GM12878 (cell line): ENCODE measurements at regions not wholly inside any gene's neighbourhood (a gene's known extent, or its start where the extent isn't known, plus 50 kb on each side); places are given as distances from the start of the nearest gene placed in this dataset.

Source experiments
- ATAC-seq: fragments of 200-7000 bp; cut with Tn5 transposase; 3 replicates; pipeline ENCODE4 v1.9.1; 2020; ENCODE audit warnings: mild to moderate bottlenecking, moderate library complexity
- BruUV-seq: library from RNA; stranded (reverse); fragments of 400-500 nt; replicated peaks from 2 replicates; lab custom pipeline; 2021; lab: Mats Ljungman, UMichigan
- CTCF ChIA-PET: fragments of 300-600 bp; sonication (Branson Sonifier 250); formaldehyde crosslinking; extraction: SDS; loops from one replicate; lab custom pipeline; 2021; ENCODE audit warnings: inconsistent platforms; lab: Yijun Ruan, JAX
- POLR2A ChIA-PET: fragments of 350-600 bp; formaldehyde crosslinking; extraction: SDS; loops from one replicate; lab custom pipeline; 2021; ENCODE audit warnings: inconsistent platforms; lab: Charles Lee
- RAD21 ChIA-PET: fragments of 300-600 bp; sonication (Branson Sonifier 250); formaldehyde crosslinking; loops from one replicate; lab custom pipeline; 2023; ENCODE audit warnings: antibody characterized with exemption; ENCODE audit not compliant: unreplicated experiment; lab: Charles Lee
- SMC1A ChIA-PET: fragments of 300-600 bp; sonication (Branson Sonifier 250); formaldehyde crosslinking; loops from one replicate; lab custom pipeline; 2023; ENCODE audit not compliant: unreplicated experiment, uncharacterized antibody; lab: Charles Lee
- DNase-seq: peaks from one replicate; pipeline ENCODE4 v3.0.0-alpha.2; 2011; ENCODE audit warnings: low read depth, low spot score
- FAIRE-seq: peaks from 3 replicates; lab custom pipeline; 2011; peaks lifted over from hg19 to GRCh38; lab: Jason Lieb, UNC
- H2AFZ ChIP-seq: 2 replicates; pipeline ENCODE4 v1.6.0; 2011; ENCODE audit warnings: low read depth, low read length, control low read depth; ENCODE audit not compliant: control insufficient read depth
- H3K27ac ChIP-seq: 2 replicates; pipeline ENCODE4 v1.5.1; 2011; ENCODE audit warnings: control low read depth; ENCODE audit not compliant: control insufficient read depth, insufficient read depth
- H3K27me3 ChIP-seq, 2 experiments: replicated peaks in 1 of 2; 2 replicates each; pipeline versions ENCODE4 v1.6.0 to v1.6.1; 2011; ENCODE audit warnings: low read length in 1 of 2; ENCODE audit not compliant: control insufficient read depth in 2 of 2, insufficient read depth in 2 of 2
- H3K36me3 ChIP-seq, 2 experiments: 2 replicates each; pipeline ENCODE4 v1.5.1; 2011; ENCODE audit warnings: low read length in 1 of 2; ENCODE audit not compliant: control insufficient read depth in 2 of 2, insufficient read depth in 2 of 2
- H3K4me1 ChIP-seq: 2 replicates; pipeline ENCODE4 v1.6.1; 2011; ENCODE audit warnings: mild to moderate bottlenecking, low read length, moderate library complexity, mixed read lengths; ENCODE audit not compliant: control insufficient read depth, insufficient read depth
- H3K4me2 ChIP-seq: 2 replicates; pipeline ENCODE4 v1.6.0; 2011; ENCODE audit warnings: control low read depth; ENCODE audit not compliant: control insufficient read depth, insufficient read depth
- H3K4me3 ChIP-seq: fragments of 200-600 bp; sonication (generic); 2 replicates; pipeline ENCODE4 v1.5.1; 2016
- H3K79me2 ChIP-seq: 2 replicates; pipeline ENCODE4 v1.6.0; 2011; ENCODE audit warnings: low read length; ENCODE audit not compliant: control insufficient read depth, insufficient read depth
- H3K9ac ChIP-seq: 2 replicates; pipeline ENCODE4 v1.8.0; 2011; ENCODE audit warnings: low read length, control low read depth, mixed read lengths; ENCODE audit not compliant: control insufficient read depth, insufficient read depth
- H3K9me3 ChIP-seq: replicated peaks from 3 replicates; pipeline ENCODE4 v1.5.1; 2011; ENCODE audit warnings: mild to moderate bottlenecking, low read length; ENCODE audit not compliant: control insufficient read depth, insufficient read depth
- H4K20me1 ChIP-seq: 2 replicates; pipeline ENCODE4 v1.6.0; 2011; ENCODE audit not compliant: control insufficient read depth, insufficient read depth
- ATF2 ChIP-seq: IDR thresholded peaks from 2 replicates; pipeline ENCODE4 v1.6.1; 2012; ENCODE audit warnings: low read length, inconsistent platforms
- DPF2 ChIP-seq: fragments of 450-650 bp; IDR thresholded peaks from 2 replicates; pipeline ENCODE4 v1.6.1; 2017; ENCODE audit warnings: mild to moderate bottlenecking
- ELK1 ChIP-seq: IDR thresholded peaks from 2 replicates; pipeline ENCODE4 v1.6.1; 2012; ENCODE audit warnings: low read depth, low read length, improper control_type of control experiment
- ESRRA ChIP-seq: IDR thresholded peaks from 2 replicates; pipeline ENCODE4 v1.6.1; 2012; ENCODE audit warnings: mild to moderate bottlenecking, low read length, improper control_type of control experiment
- EZH2 ChIP-seq: IDR thresholded peaks from 2 replicates; pipeline ENCODE4 v1.6.1; 2012; ENCODE audit warnings: low read depth, mild to moderate bottlenecking, control low read depth, inconsistent platforms, low read length, borderline replicate concordance; ENCODE audit not compliant: control insufficient read depth
- HDGF ChIP-seq: fragments of 450-650 bp; IDR thresholded peaks from 2 replicates; pipeline ENCODE4 v1.6.1; 2016; ENCODE audit warnings: antibody characterized with exemption
- MTA3 ChIP-seq: IDR thresholded peaks from 2 replicates; pipeline ENCODE4 v1.6.1; 2012; ENCODE audit warnings: low read length, inconsistent platforms, borderline replicate concordance
- NFYA ChIP-seq: IDR thresholded peaks from 2 replicates; pipeline ENCODE4 v1.6.1; 2011; ENCODE audit warnings: low read depth, mild to moderate bottlenecking, low read length, improper control_type of control experiment, borderline replicate concordance
- SPI1 ChIP-seq: IDR thresholded peaks from 2 replicates; pipeline ENCODE4 v1.6.1; 2011; ENCODE audit warnings: low read depth, mild to moderate bottlenecking, low read length, moderate library complexity, borderline replicate concordance; ENCODE audit not compliant: insufficient read depth
- SREBF1 ChIP-seq: IDR thresholded peaks from 2 replicates; pipeline ENCODE4 v1.6.1; 2012; ENCODE audit warnings: mild to moderate bottlenecking, low read length
- WGBS: methylation state at CpG from one replicate; pipeline ENCODE4 v1.1.6; 2016; ENCODE audit warnings: low lambda C conversion rate; ENCODE audit not compliant: insufficient replicate concordance, insufficient coverage; ENCODE audit errors: missing lambda C conversion rate; 5-methylcytosine and 5-hydroxymethylcytosine counted together
- in situ Hi-C: fragments of 300-500 bp; cut with MboI; formaldehyde crosslinking; loops from 9 replicates; pipeline ENCODE4 v1.14.3; 2018; ENCODE audit warnings: mixed read lengths
- intact Hi-C: fragments of 100-400 bp; cut with micrococcal nuclease; formaldehyde crosslinking; loops from one replicate; pipeline ENCODE4 v1.14.2; 2022; ENCODE audit not compliant: unreplicated experiment
- TF ChIP-seq, protein P1 (sequence below): fragments of 450-650 bp; IDR thresholded peaks from 2 replicates; pipeline ENCODE4 v1.6.1; 2017; ENCODE audit warnings: mild to moderate bottlenecking, low read depth, inconsistent platforms; ENCODE audit not compliant: poor library complexity, severe bottlenecking

- TF ChIP-seq ESRRA (no peak), DPF2 (no peak), MTA3 (no peak)
- TF ChIP-seq, protein P1, sequence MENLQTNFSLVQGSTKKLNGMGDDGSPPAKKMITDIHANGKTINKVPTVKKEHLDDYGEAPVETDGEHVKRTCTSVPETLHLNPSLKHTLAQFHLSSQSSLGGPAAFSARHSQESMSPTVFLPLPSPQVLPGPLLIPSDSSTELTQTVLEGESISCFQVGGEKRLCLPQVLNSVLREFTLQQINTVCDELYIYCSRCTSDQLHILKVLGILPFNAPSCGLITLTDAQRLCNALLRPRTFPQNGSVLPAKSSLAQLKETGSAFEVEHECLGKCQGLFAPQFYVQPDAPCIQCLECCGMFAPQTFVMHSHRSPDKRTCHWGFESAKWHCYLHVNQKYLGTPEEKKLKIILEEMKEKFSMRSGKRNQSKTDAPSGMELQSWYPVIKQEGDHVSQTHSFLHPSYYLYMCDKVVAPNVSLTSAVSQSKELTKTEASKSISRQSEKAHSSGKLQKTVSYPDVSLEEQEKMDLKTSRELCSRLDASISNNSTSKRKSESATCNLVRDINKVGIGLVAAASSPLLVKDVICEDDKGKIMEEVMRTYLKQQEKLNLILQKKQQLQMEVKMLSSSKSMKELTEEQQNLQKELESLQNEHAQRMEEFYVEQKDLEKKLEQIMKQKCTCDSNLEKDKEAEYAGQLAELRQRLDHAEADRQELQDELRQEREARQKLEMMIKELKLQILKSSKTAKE = no peak
- TF ChIP-seq, all 136 proteins: peak for 0
Measured at GRCh38 chr3:5580826-5581225, 393.3 kb downstream of the EDEM1 start (continued).

DNA sequence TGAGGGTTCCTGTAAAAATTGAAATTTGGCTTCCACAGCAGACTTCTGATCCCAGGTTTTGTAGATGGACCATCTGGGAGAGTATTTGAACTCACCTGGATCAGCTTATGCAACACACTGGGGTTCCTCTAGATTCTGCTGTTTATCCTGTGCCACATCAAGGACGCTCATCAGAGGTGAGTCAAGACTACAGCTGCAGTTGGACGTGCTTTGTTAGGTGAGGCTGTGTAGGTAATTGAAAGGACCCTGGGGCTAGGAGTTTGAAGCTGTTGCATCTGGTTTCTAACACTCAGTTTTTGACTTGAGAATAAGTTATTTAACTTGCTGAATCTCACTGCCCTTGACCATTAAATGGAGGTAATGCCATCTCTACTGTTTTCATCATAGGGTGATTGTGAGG is 394.2 kb downstream of the EDEM1 start:
- intact Hi-C loops = no loop called here
- no peaks in the 10 kb centered on the region for H3K27me3 ChIP-seq
- H3K79me2 ChIP-seq = no peaks in the 10 kb centered on the region
- no peak for DNase-seq
- CTCF ChIA-PET = no interaction called here
- H3K4me3 ChIP-seq = no peak overlapping the region
- no TSS peak for BruUV-seq
- in situ Hi-C loops = no loop called here
- POLR2A ChIA-PET = no interaction called here
- TF ChIP-seq, protein P1 = no peak
- TF ChIP-seq ELK1 (no peak), NFYA (no peak), SPI1 (no peak), HDGF (no peak), SREBF1 (no peak), ATF2 (no peak), EZH2 (no peak)
- FAIRE-seq = no peak
- RAD21 ChIA-PET = no interaction called here
- ATAC-seq = no peak
- no peaks in the 10 kb centered on the region; the same call in 2 of the 3 replicates for H3K9me3 ChIP-seq
- no peaks in the 10 kb centered on the region for H4K20me1 ChIP-seq
- no peaks in the 10 kb centered on the region for H3K36me3 ChIP-seq
- no peak overlapping the region for H3K27ac ChIP-seq
- H3K4me1 ChIP-seq = no peaks in the 10 kb centered on the region
- SMC1A ChIA-PET = interaction anchor here (0.6 kb wide), 1 partner anchor 1700 kb away, joined by 3 read pairs; no protein-coding TSS in a partner anchor
- 0% methylated on average over 2 of the region's 2 CpGs for WGBS
- no peak overlapping the region for H3K9ac ChIP-seq
- no peak overlapping the region for H3K4me2 ChIP-seq
- no peak overlapping the region for H2AFZ ChIP-seq
